NT2/D1 (cell line): ENCODE measurements at regions not wholly inside any gene's neighbourhood (a gene's known extent, or its start where the extent isn't known, plus 50 kb on each side); places are given as distances from the start of the nearest gene placed in this dataset.

ENCODE experiments used
- YY1 ChIP-seq: IDR thresholded peaks from 2 replicates; pipeline ENCODE4 v1.6.1; 2011; ENCODE audit not compliant: insufficient read length, insufficient read depth
- ZNF274 ChIP-seq: IDR thresholded peaks from 2 replicates; pipeline ENCODE4 v1.6.1; 2011; ENCODE audit warnings: mild to moderate bottlenecking, low read depth, low read length

- TF ChIP-seq YY1 (no peak), ZNF274 (no peak)
These were observed 505.3 kb downstream of the ARHGEF28 start for GRCh38 chr5:74131250-74131649.
